NCI-H1436 (cell line): ENCODE measurements at regions not wholly inside any gene's neighbourhood (a gene's known extent, or its start where the extent isn't known, plus 50 kb on each side); places are given as distances from the start of the nearest gene placed in this dataset.
"Not testable (repeated sequence)": the region's sequence is repeated elsewhere in the genome, so short reads cannot be mapped to it uniquely, and the experiment has no call there.

Source experiments
- DNase-seq: peaks from one replicate; lab custom pipeline; 2025; lab: John Stamatoyannopoulos, UW

- no peak for DNase-seq
These were observed 635.4 kb upstream of the SOX9 start for GRCh38 chr17:71485426-71485825.

GRCh38 chr17:71486261-71486660 lies 634.6 kb upstream of the SOX9 start:
- no peak for DNase-seq

- no peak for DNase-seq
These were observed 632.0 kb upstream of the SOX9 start for GRCh38 chr17:71488851-71489250.

GRCh38 chr17:71494062-71494855 lies 626.6 kb upstream of the SOX9 start:
- no peak for DNase-seq

- DNase-seq: no peak
These were observed 625.4 kb upstream of the SOX9 start for GRCh38 chr17:71495420-71495819.

GRCh38 chr17:71496552-71496951 lies 624.3 kb upstream of the SOX9 start:
- no peak for DNase-seq

GRCh38 chr17:71500761-71501555 lies 619.9 kb upstream of the SOX9 start:
- no peak for DNase-seq

GRCh38 chr17:71501711-71502110 lies 619.1 kb upstream of the SOX9 start:
- no peak for DNase-seq

- no peak for DNase-seq
These were observed 618.4 kb upstream of the SOX9 start for GRCh38 chr17:71502443-71502842.

- DNase-seq: no peak
These were observed 616.9 kb upstream of the SOX9 start for GRCh38 chr17:71503710-71504465.

GRCh38 chr17:71505200-71505599 lies 615.6 kb upstream of the SOX9 start:
- no peak for DNase-seq

- DNase-seq: no peak
These were observed 614.8 kb upstream of the SOX9 start for GRCh38 chr17:71505981-71506380.

- peak; percentile 29 for DNase-seq
These were observed 609.4 kb upstream of the SOX9 start for GRCh38 chr17:71511266-71511995.

GRCh38 chr17:71513725-71514124 lies 607.1 kb upstream of the SOX9 start:
- not testable (repeated sequence) for DNase-seq

- DNase-seq: peak; percentile 77
These were observed 604.7 kb upstream of the SOX9 start for GRCh38 chr17:71516149-71516548.

GRCh38 chr17:71519285-71519684 lies 601.5 kb upstream of the SOX9 start:
- DNase-seq: no peak

- no peak for DNase-seq
These were observed 599.1 kb upstream of the SOX9 start for GRCh38 chr17:71521724-71522123.

GRCh38 chr17:71522383-71522782 lies 598.4 kb upstream of the SOX9 start:
- DNase-seq: no peak

GRCh38 chr17:71527311-71527710 lies 593.5 kb upstream of the SOX9 start:
- DNase-seq: no peak

GRCh38 chr17:71528210-71528609 lies 592.6 kb upstream of the SOX9 start:
- no peak for DNase-seq

GRCh38 chr17:71530248-71530647 lies 590.6 kb upstream of the SOX9 start:
- no peak for DNase-seq

GRCh38 chr17:71535321-71535720 lies 585.5 kb upstream of the SOX9 start:
- DNase-seq: no peak
